DND-41 (cell line): ENCODE measurements at regions not wholly inside any gene's neighbourhood (a gene's known extent, or its start where the extent isn't known, plus 50 kb on each side); places are given as distances from the start of the nearest gene placed in this dataset.

Experiments used
- ATAC-seq: fragments of 200-7000 bp; cut with Tn5 transposase; 3 replicates; pipeline ENCODE4 v1.9.1; 2021; ENCODE audit warnings: low read depth; ENCODE audit not compliant: insufficient read depth
- DNase-seq: peaks from one replicate; pipeline ENCODE4 v3.0.0-alpha.2; 2020
- H2AFZ ChIP-seq: 2 replicates; pipeline ENCODE4 v1.6.0; 2012; ENCODE audit warnings: low read depth, low read length
- H3K27ac ChIP-seq: 2 replicates; pipeline ENCODE4 v1.5.1; 2012; ENCODE audit warnings: low read length, inconsistent platforms
- H3K27me3 ChIP-seq: fragments of 200-600 bp; sonication (generic); 2 replicates; pipeline ENCODE4 v1.6.0; 2012; ENCODE audit warnings: low read length, mild to moderate bottlenecking, inconsistent platforms; ENCODE audit not compliant: insufficient read depth, poor library complexity
- H3K36me3 ChIP-seq: 2 replicates; pipeline ENCODE4 v1.5.1; 2012; ENCODE audit warnings: low read length, inconsistent platforms; ENCODE audit not compliant: insufficient read depth
- H3K4me1 ChIP-seq: 2 replicates; pipeline ENCODE4 v1.5.1; 2012; ENCODE audit warnings: mild to moderate bottlenecking, low read length; ENCODE audit not compliant: insufficient read depth
- H3K4me2 ChIP-seq: 2 replicates; pipeline ENCODE4 v1.6.0; 2012; ENCODE audit warnings: mild to moderate bottlenecking, moderate library complexity, low read length, inconsistent platforms; ENCODE audit not compliant: insufficient read depth
- H3K4me3 ChIP-seq, 2 experiments: fragments of 200-600 bp in 1 of 2; shearing (Covaris generic) in 1 of 2; 2 replicates each; pipeline ENCODE4 v1.5.1; 2012 to 2016; ENCODE audit warnings: inconsistent platforms in 2 of 2, low read length in 2 of 2, mild to moderate bottlenecking in 2 of 2, low read depth in 1 of 2, moderate library complexity in 1 of 2
- H3K79me2 ChIP-seq: 2 replicates; pipeline ENCODE4 v1.6.0; 2012; ENCODE audit warnings: low read length, inconsistent platforms; ENCODE audit not compliant: insufficient read depth
- H3K9ac ChIP-seq: 2 replicates; pipeline ENCODE4 v1.6.0; 2012; ENCODE audit warnings: low read depth, mild to moderate bottlenecking, inconsistent platforms, low read length, moderate library complexity
- H3K9me3 ChIP-seq: 2 replicates; pipeline ENCODE4 v1.5.1; 2012; ENCODE audit warnings: low read length, moderate library complexity, mild to moderate bottlenecking, inconsistent platforms; ENCODE audit not compliant: insufficient read depth, severe bottlenecking
- H4K20me1 ChIP-seq: 2 replicates; pipeline ENCODE4 v1.6.0; 2012; ENCODE audit warnings: low read length; ENCODE audit not compliant: insufficient read depth
- CTCF ChIP-seq: IDR thresholded peaks from 2 replicates; pipeline ENCODE4 v1.5.1; 2012; ENCODE audit warnings: borderline replicate concordance, low read length, moderate library complexity, mild to moderate bottlenecking; ENCODE audit not compliant: poor library complexity, severe bottlenecking; ENCODE audit errors: extremely low read depth
- EZH2 ChIP-seq: IDR thresholded peaks from 3 replicates; pipeline ENCODE4 v1.6.1; 2012; ENCODE audit warnings: borderline replicate concordance, low read depth, mild to moderate bottlenecking, moderate library complexity, low read length, inconsistent platforms; ENCODE audit not compliant: severe bottlenecking

GRCh38 chr5:168006456-168007130, 284.9 kb upstream of the WWC1 start:
- Histone ChIP-seq H3K4me2 (no peak overlapping the region), H3K9me3 (no peaks in the 10 kb centered on the region), H3K4me1 (no peaks in the 10 kb centered on the region), H3K4me3 (no peak overlapping the region), H3K27ac (no peak overlapping the region), H3K79me2 (no peaks in the 10 kb centered on the region), H3K9ac (no peak overlapping the region), H3K27me3 (no peaks in the 10 kb centered on the region), H4K20me1 (no peaks in the 10 kb centered on the region), H3K36me3 (no peaks in the 10 kb centered on the region), H2AFZ (no peak overlapping the region)
- DNase-seq (no peak), ATAC-seq (no peak)
- TF ChIP-seq EZH2 (no peak), CTCF (no peak)

GRCh38 chr5:168007286-168007685, 284.2 kb upstream of the WWC1 start:
- no peak overlapping the region for H3K9ac ChIP-seq
- no peaks in the 10 kb centered on the region for H3K9me3 ChIP-seq
- no peak for TF ChIP-seq CTCF
- DNase-seq, result no peak
- no peaks in the 10 kb centered on the region for H4K20me1 ChIP-seq
- no peaks in the 10 kb centered on the region for H3K79me2 ChIP-seq
- H3K4me2 ChIP-seq, result no peak overlapping the region
- H3K27ac ChIP-seq, result no peak overlapping the region
- no peaks in the 10 kb centered on the region for H3K4me1 ChIP-seq
- H3K27me3 ChIP-seq, result no peaks in the 10 kb centered on the region
- no peak overlapping the region for H3K4me3 ChIP-seq
- no peaks in the 10 kb centered on the region for H3K36me3 ChIP-seq
- no peak overlapping the region for H2AFZ ChIP-seq
- no peak for ATAC-seq

GRCh38 chr5:168008555-168008954, 282.9 kb upstream of the WWC1 start:
- DNase-seq (no peak), ATAC-seq (no peak)
- H3K4me3 ChIP-seq, result no peak overlapping the region
- no peaks in the 10 kb centered on the region for H3K79me2 ChIP-seq
- H3K36me3 ChIP-seq, result no peaks in the 10 kb centered on the region
- TF ChIP-seq CTCF, result no peak
- TF ChIP-seq EZH2, result no peak
- no peak overlapping the region for H3K9ac ChIP-seq
- H4K20me1 ChIP-seq, result no peaks in the 10 kb centered on the region
- H3K9me3 ChIP-seq, result no peaks in the 10 kb centered on the region
- H3K27me3 ChIP-seq, result no peaks in the 10 kb centered on the region
- H3K4me2 ChIP-seq, result no peak overlapping the region
- H2AFZ ChIP-seq, result no peak overlapping the region
- no peak overlapping the region for H3K27ac ChIP-seq
- H3K4me1 ChIP-seq, result no peaks in the 10 kb centered on the region

- ATAC-seq (no peak), DNase-seq (no peak)
- H4K20me1 ChIP-seq, result no peaks in the 10 kb centered on the region
- no peaks in the 10 kb centered on the region for H3K27me3 ChIP-seq
- H3K36me3 ChIP-seq, result no peaks in the 10 kb centered on the region
- H3K79me2 ChIP-seq, result no peaks in the 10 kb centered on the region
- H3K9ac ChIP-seq, result no peak overlapping the region
- H3K4me1 ChIP-seq, result no peaks in the 10 kb centered on the region
- no peak overlapping the region for H3K27ac ChIP-seq
- H3K4me3 ChIP-seq, result no peak overlapping the region
- TF ChIP-seq CTCF, result no peak
- TF ChIP-seq EZH2, result no peak
- no peak overlapping the region for H3K4me2 ChIP-seq
- H2AFZ ChIP-seq, result no peak overlapping the region
- H3K9me3 ChIP-seq, result no peaks in the 10 kb centered on the region
Measured at GRCh38 chr5:168011096-168011495, 280.3 kb upstream of the WWC1 start.
